WTC11 (cell line): ENCODE measurements at regions not wholly inside any gene's neighbourhood (a gene's known extent, or its start where the extent isn't known, plus 50 kb on each side); places are given as distances from the start of the nearest gene placed in this dataset.

Source experiments
- ATAC-seq: fragments of 200-7000 bp; cut with Tn5 transposase; 2 replicates; pipeline ENCODE4 v1.10.0; 2021; ENCODE audit warnings: mild to moderate bottlenecking, moderate library complexity
- CTCF ChIA-PET: fragments of 300-600 bp; sonication (Branson Sonifier 250); formaldehyde crosslinking; loops from one replicate; lab custom pipeline; 2021; ENCODE audit warnings: antibody characterized with exemption; lab: Charles Lee
- POLR2A ChIA-PET: fragments of 350-600 bp; sonication (Branson Sonifier 250); formaldehyde crosslinking; loops from one replicate; lab custom pipeline; 2021; ENCODE audit warnings: antibody characterized with exemption; lab: Charles Lee
- DNase-seq: peaks from one replicate; pipeline ENCODE4 v3.0.0; 2021; ENCODE audit warnings: low spot score
- H3K27ac Mint-ChIP-seq: 2 replicates; pipeline ENCODE4 v1.8.0; 2021; ENCODE audit warnings: mixed read lengths
- H3K27me3 Mint-ChIP-seq: 2 replicates; pipeline ENCODE4 v1.8.0; 2021; ENCODE audit warnings: low read depth, mild to moderate bottlenecking, moderate library complexity, mixed read lengths
- H3K36me3 Mint-ChIP-seq: 2 replicates; pipeline ENCODE4 v1.8.0; 2021; ENCODE audit warnings: mixed read lengths
- H3K4me1 Mint-ChIP-seq: 2 replicates; pipeline ENCODE4 v1.8.0; 2022; ENCODE audit warnings: mixed read lengths
- H3K4me3 Mint-ChIP-seq: 2 replicates; pipeline ENCODE4 v1.8.0; 2021; ENCODE audit warnings: mild to moderate bottlenecking, moderate library complexity, mixed read lengths
- H3K9me3 Mint-ChIP-seq: 2 replicates; pipeline ENCODE4 v1.8.0; 2021; ENCODE audit warnings: mixed read lengths
- CREB1 ChIP-seq: sonication (generic); formaldehyde crosslinking; IDR thresholded peaks from 2 replicates; pipeline ENCODE4 v1.8.0; 2023; ENCODE audit warnings: mild to moderate bottlenecking, missing genetic modification reagents
- CREM ChIP-seq: sonication (generic); formaldehyde crosslinking; IDR thresholded peaks from 2 replicates; pipeline ENCODE4 v1.8.1; 2022; ENCODE audit warnings: mild to moderate bottlenecking, missing genetic modification reagents, moderate library complexity
- ELF4 ChIP-seq: sonication (generic); formaldehyde crosslinking; IDR thresholded peaks from 2 replicates; pipeline ENCODE4 v1.8.1; 2022; ENCODE audit warnings: low read depth, mild to moderate bottlenecking, moderate library complexity, missing genetic modification reagents
- FOXJ3 ChIP-seq: sonication (generic); formaldehyde crosslinking; IDR thresholded peaks from 2 replicates; pipeline ENCODE4 v1.9.0; 2021; ENCODE audit warnings: missing genetic modification reagents, mild to moderate bottlenecking, borderline replicate concordance
- GTF2I ChIP-seq: fragments of 250-450 bp; sonication (Bioruptor Pico); conservative IDR thresholded peaks from 2 replicates; pipeline ENCODE4 v1.4.0; 2021; ENCODE audit warnings: mild to moderate bottlenecking
- JAZF1 ChIP-seq: fragments of 250-450 bp; sonication (Bioruptor Pico); IDR thresholded peaks from 2 replicates; pipeline ENCODE4 v1.9.0; 2021; ENCODE audit warnings: moderate library complexity, mild to moderate bottlenecking, inconsistent platforms
- JUN ChIP-seq: sonication (generic); formaldehyde crosslinking; IDR thresholded peaks from 2 replicates; pipeline ENCODE4 v1.8.0; 2023; ENCODE audit warnings: mild to moderate bottlenecking, missing genetic modification reagents
- KAT7 ChIP-seq: sonication (generic); formaldehyde crosslinking; IDR thresholded peaks from 2 replicates; pipeline ENCODE4 v1.8.1; 2023; ENCODE audit warnings: missing genetic modification reagents, mild to moderate bottlenecking, borderline replicate concordance
- NFATC4 ChIP-seq: fragments of 250-450 bp; sonication (Bioruptor Pico); IDR thresholded peaks from 2 replicates; pipeline ENCODE4 v1.9.0; 2021; ENCODE audit warnings: mild to moderate bottlenecking
- ZBTB21 ChIP-seq: sonication (generic); formaldehyde crosslinking; IDR thresholded peaks from 2 replicates; pipeline ENCODE4 v1.8.1; 2023; ENCODE audit warnings: mild to moderate bottlenecking, missing genetic modification reagents, borderline replicate concordance
- ZNF219 ChIP-seq: sonication (generic); formaldehyde crosslinking; IDR thresholded peaks from 2 replicates; pipeline ENCODE4 v1.8.0; 2023; ENCODE audit warnings: missing genetic modification reagents, mild to moderate bottlenecking, borderline replicate concordance
- ZNF232 ChIP-seq: sonication (generic); formaldehyde crosslinking; IDR thresholded peaks from 2 replicates; pipeline ENCODE4 v1.8.0; 2022; ENCODE audit warnings: mild to moderate bottlenecking, missing genetic modification reagents
- TF ChIP-seq, protein P1 (sequence below): sonication (generic); formaldehyde crosslinking; IDR thresholded peaks from 2 replicates; pipeline ENCODE4 v1.8.1; 2022; ENCODE audit warnings: mild to moderate bottlenecking, moderate library complexity, missing genetic modification reagents
- TF ChIP-seq, protein P2 (sequence below): sonication (generic); formaldehyde crosslinking; IDR thresholded peaks from 2 replicates; pipeline ENCODE4 v1.8.1; 2023; ENCODE audit warnings: mild to moderate bottlenecking, missing genetic modification reagents
- TF ChIP-seq, protein P3 (sequence below): sonication (generic); formaldehyde crosslinking; IDR thresholded peaks from 2 replicates; pipeline ENCODE4 v1.8.1; 2022; ENCODE audit warnings: low read depth, missing genetic modification reagents, borderline replicate concordance
- TF ChIP-seq, protein P4 (sequence below): fragments of 250-450 bp; sonication (Bioruptor Pico); IDR thresholded peaks from 2 replicates; pipeline ENCODE4 v1.9.0; 2021; ENCODE audit warnings: mild to moderate bottlenecking
- TF ChIP-seq, protein P5 (sequence below): fragments of 250-450 bp; sonication (Bioruptor Pico); IDR thresholded peaks from 2 replicates; pipeline ENCODE4 v1.8.0; 2021; ENCODE audit warnings: mild to moderate bottlenecking
- TF ChIP-seq, protein P6 (sequence below): sonication (generic); formaldehyde crosslinking; IDR thresholded peaks from 2 replicates; pipeline ENCODE4 v1.8.1; 2022; ENCODE audit warnings: low read depth, mild to moderate bottlenecking, moderate library complexity, missing genetic modification reagents, borderline replicate concordance
- TF ChIP-seq, protein P7 (sequence below): sonication (generic); formaldehyde crosslinking; IDR thresholded peaks from 2 replicates; pipeline ENCODE4 v1.8.0; 2022; ENCODE audit warnings: mild to moderate bottlenecking, missing genetic modification reagents
- TF ChIP-seq, protein P8 (sequence below): sonication (generic); formaldehyde crosslinking; IDR thresholded peaks from 2 replicates; pipeline ENCODE4 v1.8.1; 2023; ENCODE audit warnings: mild to moderate bottlenecking, missing genetic modification reagents, moderate library complexity
- TF ChIP-seq, protein P9 (sequence below): fragments of 200-600 bp; IDR thresholded peaks from 2 replicates; pipeline ENCODE4 v1.8.0; 2022; ENCODE audit warnings: antibody characterized with exemption

DNA sequence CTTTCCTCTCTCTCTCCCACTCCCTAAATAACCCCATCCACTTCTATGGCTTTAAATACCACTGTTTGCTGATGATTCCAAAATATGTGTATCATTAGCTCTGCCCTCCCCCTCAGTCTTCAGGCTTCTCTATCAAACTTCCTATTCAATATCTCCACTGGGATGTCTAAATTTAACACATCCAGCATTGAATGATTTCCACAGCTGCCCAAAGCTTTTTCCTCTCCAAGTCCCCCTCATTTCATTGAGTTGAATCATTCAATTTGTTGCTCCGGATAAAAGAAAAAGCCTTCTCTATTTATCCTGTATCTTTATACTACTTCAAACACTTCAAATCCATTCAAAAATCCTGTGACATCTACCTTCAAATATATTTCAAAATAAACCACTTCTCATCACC lies 225.0 kb downstream of the SEC16B start:
- H3K27me3 Mint-ChIP-seq = no peaks in the 10 kb centered on the region
- ATAC-seq = no peak
- H3K27ac Mint-ChIP-seq = no peak overlapping the region
- H3K36me3 Mint-ChIP-seq = no peaks in the 10 kb centered on the region
- no peak for DNase-seq
- ChIA-PET POLR2A (no interaction called here), CTCF (no interaction called here)
- peaks cover 5% of the 10 kb centered on the region for H3K4me1 Mint-ChIP-seq
- H3K9me3 Mint-ChIP-seq = no peaks in the 10 kb centered on the region
- TF ChIP-seq, protein P1, sequence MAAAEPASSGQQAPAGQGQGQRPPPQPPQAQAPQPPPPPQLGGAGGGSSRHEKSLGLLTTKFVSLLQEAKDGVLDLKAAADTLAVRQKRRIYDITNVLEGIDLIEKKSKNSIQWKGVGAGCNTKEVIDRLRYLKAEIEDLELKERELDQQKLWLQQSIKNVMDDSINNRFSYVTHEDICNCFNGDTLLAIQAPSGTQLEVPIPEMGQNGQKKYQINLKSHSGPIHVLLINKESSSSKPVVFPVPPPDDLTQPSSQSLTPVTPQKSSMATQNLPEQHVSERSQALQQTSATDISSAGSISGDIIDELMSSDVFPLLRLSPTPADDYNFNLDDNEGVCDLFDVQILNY (CRISPR knock-in tag) = no peak
- TF ChIP-seq, protein P2, sequence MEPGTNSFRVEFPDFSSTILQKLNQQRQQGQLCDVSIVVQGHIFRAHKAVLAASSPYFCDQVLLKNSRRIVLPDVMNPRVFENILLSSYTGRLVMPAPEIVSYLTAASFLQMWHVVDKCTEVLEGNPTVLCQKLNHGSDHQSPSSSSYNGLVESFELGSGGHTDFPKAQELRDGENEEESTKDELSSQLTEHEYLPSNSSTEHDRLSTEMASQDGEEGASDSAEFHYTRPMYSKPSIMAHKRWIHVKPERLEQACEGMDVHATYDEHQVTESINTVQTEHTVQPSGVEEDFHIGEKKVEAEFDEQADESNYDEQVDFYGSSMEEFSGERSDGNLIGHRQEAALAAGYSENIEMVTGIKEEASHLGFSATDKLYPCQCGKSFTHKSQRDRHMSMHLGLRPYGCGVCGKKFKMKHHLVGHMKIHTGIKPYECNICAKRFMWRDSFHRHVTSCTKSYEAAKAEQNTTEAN (CRISPR knock-in tag) = no peak
- TF ChIP-seq ZNF219 (no peak), JUN (no peak)
- TF ChIP-seq, protein P3, sequence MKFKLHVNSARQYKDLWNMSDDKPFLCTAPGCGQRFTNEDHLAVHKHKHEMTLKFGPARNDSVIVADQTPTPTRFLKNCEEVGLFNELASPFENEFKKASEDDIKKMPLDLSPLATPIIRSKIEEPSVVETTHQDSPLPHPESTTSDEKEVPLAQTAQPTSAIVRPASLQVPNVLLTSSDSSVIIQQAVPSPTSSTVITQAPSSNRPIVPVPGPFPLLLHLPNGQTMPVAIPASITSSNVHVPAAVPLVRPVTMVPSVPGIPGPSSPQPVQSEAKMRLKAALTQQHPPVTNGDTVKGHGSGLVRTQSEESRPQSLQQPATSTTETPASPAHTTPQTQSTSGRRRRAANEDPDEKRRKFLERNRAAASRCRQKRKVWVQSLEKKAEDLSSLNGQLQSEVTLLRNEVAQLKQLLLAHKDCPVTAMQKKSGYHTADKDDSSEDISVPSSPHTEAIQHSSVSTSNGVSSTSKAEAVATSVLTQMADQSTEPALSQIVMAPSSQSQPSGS = no peak
- TF ChIP-seq, protein P4, sequence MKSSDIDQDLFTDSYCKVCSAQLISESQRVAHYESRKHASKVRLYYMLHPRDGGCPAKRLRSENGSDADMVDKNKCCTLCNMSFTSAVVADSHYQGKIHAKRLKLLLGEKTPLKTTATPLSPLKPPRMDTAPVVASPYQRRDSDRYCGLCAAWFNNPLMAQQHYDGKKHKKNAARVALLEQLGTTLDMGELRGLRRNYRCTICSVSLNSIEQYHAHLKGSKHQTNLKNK = no peak
- TF ChIP-seq, protein P5, sequence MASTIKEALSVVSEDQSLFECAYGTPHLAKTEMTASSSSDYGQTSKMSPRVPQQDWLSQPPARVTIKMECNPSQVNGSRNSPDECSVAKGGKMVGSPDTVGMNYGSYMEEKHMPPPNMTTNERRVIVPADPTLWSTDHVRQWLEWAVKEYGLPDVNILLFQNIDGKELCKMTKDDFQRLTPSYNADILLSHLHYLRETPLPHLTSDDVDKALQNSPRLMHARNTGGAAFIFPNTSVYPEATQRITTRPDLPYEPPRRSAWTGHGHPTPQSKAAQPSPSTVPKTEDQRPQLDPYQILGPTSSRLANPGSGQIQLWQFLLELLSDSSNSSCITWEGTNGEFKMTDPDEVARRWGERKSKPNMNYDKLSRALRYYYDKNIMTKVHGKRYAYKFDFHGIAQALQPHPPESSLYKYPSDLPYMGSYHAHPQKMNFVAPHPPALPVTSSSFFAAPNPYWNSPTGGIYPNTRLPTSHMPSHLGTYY (CRISPR knock-in tag) = no peak
- TF ChIP-seq, all 79 proteins: peak for 0
- no peak overlapping the region for H3K4me3 Mint-ChIP-seq

DNA sequence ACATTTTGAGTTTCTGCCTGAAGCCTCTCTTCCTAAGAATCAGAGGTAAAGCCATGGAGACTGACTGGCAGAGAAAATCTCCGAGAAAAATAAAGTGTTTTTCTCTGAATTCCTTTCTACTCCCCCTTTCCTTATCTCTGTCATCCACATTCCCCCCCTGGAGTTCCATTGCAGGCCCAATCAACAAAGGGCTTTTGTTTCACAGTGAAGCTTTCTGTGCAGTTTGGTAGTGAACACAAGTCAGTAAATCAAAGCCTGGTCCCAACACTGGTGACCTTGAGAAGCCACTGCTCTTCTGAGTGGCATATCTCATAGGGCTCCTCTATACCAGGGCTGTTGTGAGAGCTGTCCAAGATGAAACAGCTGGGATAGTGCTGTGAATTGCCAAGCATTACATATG lies 228.4 kb downstream of the SEC16B start:
- ChIA-PET POLR2A (no interaction called here), CTCF (no interaction called here)
- Mint-ChIP-seq H3K4me3 (no peak overlapping the region), H3K4me1 (peaks cover 3% of the 10 kb centered on the region), H3K36me3 (no peaks in the 10 kb centered on the region), H3K27ac (no peak overlapping the region), H3K9me3 (no peaks in the 10 kb centered on the region), H3K27me3 (no peaks in the 10 kb centered on the region)
- DNase-seq (no peak), ATAC-seq (no peak)
- TF ChIP-seq, protein P5 (CRISPR knock-in tag) = no peak
- TF ChIP-seq GTF2I (CRISPR knock-in tag) (no peak), JAZF1 (no peak), ELF4 (CRISPR knock-in tag) (no peak), CREB1 (CRISPR knock-in tag) (no peak), FOXJ3 (CRISPR knock-in tag) (no peak), CREM (CRISPR knock-in tag) (no peak), NFATC4 (CRISPR knock-in tag) (no peak), ZNF232 (CRISPR knock-in tag) (no peak), KAT7 (CRISPR knock-in tag) (no peak), ZBTB21 (no peak)
- TF ChIP-seq, protein P6, sequence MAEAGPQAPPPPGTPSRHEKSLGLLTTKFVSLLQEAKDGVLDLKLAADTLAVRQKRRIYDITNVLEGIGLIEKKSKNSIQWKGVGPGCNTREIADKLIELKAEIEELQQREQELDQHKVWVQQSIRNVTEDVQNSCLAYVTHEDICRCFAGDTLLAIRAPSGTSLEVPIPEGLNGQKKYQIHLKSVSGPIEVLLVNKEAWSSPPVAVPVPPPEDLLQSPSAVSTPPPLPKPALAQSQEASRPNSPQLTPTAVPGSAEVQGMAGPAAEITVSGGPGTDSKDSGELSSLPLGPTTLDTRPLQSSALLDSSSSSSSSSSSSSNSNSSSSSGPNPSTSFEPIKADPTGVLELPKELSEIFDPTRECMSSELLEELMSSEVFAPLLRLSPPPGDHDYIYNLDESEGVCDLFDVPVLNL (CRISPR knock-in tag) = no peak
- TF ChIP-seq, protein P7, sequence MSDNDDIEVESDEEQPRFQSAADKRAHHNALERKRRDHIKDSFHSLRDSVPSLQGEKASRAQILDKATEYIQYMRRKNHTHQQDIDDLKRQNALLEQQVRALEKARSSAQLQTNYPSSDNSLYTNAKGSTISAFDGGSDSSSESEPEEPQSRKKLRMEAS (CRISPR knock-in tag) = no peak
- TF ChIP-seq, protein P8, sequence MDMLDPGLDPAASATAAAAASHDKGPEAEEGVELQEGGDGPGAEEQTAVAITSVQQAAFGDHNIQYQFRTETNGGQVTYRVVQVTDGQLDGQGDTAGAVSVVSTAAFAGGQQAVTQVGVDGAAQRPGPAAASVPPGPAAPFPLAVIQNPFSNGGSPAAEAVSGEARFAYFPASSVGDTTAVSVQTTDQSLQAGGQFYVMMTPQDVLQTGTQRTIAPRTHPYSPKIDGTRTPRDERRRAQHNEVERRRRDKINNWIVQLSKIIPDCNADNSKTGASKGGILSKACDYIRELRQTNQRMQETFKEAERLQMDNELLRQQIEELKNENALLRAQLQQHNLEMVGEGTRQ = no peak
- TF ChIP-seq, protein P9, sequence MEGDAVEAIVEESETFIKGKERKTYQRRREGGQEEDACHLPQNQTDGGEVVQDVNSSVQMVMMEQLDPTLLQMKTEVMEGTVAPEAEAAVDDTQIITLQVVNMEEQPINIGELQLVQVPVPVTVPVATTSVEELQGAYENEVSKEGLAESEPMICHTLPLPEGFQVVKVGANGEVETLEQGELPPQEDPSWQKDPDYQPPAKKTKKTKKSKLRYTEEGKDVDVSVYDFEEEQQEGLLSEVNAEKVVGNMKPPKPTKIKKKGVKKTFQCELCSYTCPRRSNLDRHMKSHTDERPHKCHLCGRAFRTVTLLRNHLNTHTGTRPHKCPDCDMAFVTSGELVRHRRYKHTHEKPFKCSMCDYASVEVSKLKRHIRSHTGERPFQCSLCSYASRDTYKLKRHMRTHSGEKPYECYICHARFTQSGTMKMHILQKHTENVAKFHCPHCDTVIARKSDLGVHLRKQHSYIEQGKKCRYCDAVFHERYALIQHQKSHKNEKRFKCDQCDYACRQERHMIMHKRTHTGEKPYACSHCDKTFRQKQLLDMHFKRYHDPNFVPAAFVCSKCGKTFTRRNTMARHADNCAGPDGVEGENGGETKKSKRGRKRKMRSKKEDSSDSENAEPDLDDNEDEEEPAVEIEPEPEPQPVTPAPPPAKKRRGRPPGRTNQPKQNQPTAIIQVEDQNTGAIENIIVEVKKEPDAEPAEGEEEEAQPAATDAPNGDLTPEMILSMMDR = no peak
- TF ChIP-seq, protein P3 = no peak
